ENCODE measurements at regions not wholly inside any gene's neighbourhood (a gene's known extent, or its start where the extent isn't known, plus 50 kb on each side); places are given as distances from the start of the nearest gene placed in this dataset.

DNA sequence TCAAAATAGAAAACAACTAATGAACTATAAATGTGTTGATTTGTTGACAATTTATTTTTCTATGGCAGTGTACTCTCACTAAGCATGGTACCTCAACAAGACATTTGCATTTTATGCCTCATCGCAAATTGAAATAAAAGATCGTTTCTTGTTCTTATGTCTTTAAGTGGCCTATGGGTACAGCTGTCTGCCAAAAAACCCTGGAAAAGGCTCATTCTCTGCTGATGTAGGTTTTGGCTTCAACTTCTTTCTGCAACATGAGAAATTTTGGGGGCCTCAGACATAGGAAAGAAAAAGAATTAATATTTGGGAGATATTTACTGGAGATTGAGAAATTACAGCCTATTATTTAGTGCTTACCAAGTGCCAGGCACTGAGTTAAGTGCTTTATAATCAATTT is 205.1 kb upstream of the DPP10 start:
- ATAC-seq (no peak), DNase-seq (no peak)
- H3K4me1 Mint-ChIP-seq (ENCODE audit: low read depth): no peaks in the 10 kb centered on the region
- H3K27me3 Mint-ChIP-seq (ENCODE audit: low read depth): peaks cover 2% of the 10 kb centered on the region
- ChIA-PET CTCF (no interaction called here), POLR2A (no interaction called here)
- H3K27ac Mint-ChIP-seq: no peak overlapping the region
- no peaks in the 10 kb centered on the region for H3K36me3 Mint-ChIP-seq (ENCODE audit: low read depth)
- peaks cover 6% of the 10 kb centered on the region for H3K9me3 Mint-ChIP-seq (ENCODE audit: insufficient read depth)
- no peak overlapping the region for H3K4me3 Mint-ChIP-seq

- ChIA-PET POLR2A (no interaction called here), CTCF (no interaction called here)
- Mint-ChIP-seq H3K36me3 (ENCODE audit: low read depth) (no peaks in the 10 kb centered on the region), H3K27ac (no peak overlapping the region), H3K4me1 (ENCODE audit: low read depth) (no peaks in the 10 kb centered on the region), H3K9me3 (ENCODE audit: insufficient read depth) (no peaks in the 10 kb centered on the region), H3K4me3 (no peak overlapping the region), H3K27me3 (ENCODE audit: low read depth) (peaks cover 2% of the 10 kb centered on the region)
- no peak for DNase-seq
- ATAC-seq: no peak
Measured at GRCh38 chr2:114238910-114239559, 203.4 kb upstream of the DPP10 start.

GRCh38 chr2:114248648-114249047 is 193.8 kb upstream of the DPP10 start:
- ATAC-seq (no peak), DNase-seq (no peak)
- CTCF ChIA-PET: no interaction called here
- Mint-ChIP-seq H3K27ac (no peak overlapping the region), H3K36me3 (ENCODE audit: low read depth) (no peaks in the 10 kb centered on the region), H3K27me3 (ENCODE audit: low read depth) (no peaks in the 10 kb centered on the region), H3K9me3 (ENCODE audit: insufficient read depth) (no peaks in the 10 kb centered on the region), H3K4me1 (ENCODE audit: low read depth) (no peaks in the 10 kb centered on the region), H3K4me3 (no peak overlapping the region)
- POLR2A ChIA-PET: no interaction called here

- ATAC-seq (no peak), DNase-seq (no peak)
- Mint-ChIP-seq H3K27me3 (ENCODE audit: low read depth) (no peaks in the 10 kb centered on the region), H3K4me1 (ENCODE audit: low read depth) (no peaks in the 10 kb centered on the region), H3K4me3 (no peak overlapping the region), H3K36me3 (ENCODE audit: low read depth) (no peaks in the 10 kb centered on the region), H3K27ac (no peak overlapping the region), H3K9me3 (ENCODE audit: insufficient read depth) (no peaks in the 10 kb centered on the region)
- CTCF ChIA-PET: no interaction called here
- POLR2A ChIA-PET: no interaction called here
Measured at GRCh38 chr2:114252713-114253112, 189.7 kb upstream of the DPP10 start.

GRCh38 chr2:114254875-114255274 is 187.6 kb upstream of the DPP10 start:
- ATAC-seq (no peak), DNase-seq (no peak)
- Mint-ChIP-seq H3K9me3 (ENCODE audit: insufficient read depth) (no peaks in the 10 kb centered on the region), H3K27ac (no peak overlapping the region), H3K4me1 (ENCODE audit: low read depth) (no peaks in the 10 kb centered on the region), H3K4me3 (no peak overlapping the region), H3K27me3 (ENCODE audit: low read depth) (no peaks in the 10 kb centered on the region), H3K36me3 (ENCODE audit: low read depth) (no peaks in the 10 kb centered on the region)
- CTCF ChIA-PET: no interaction called here
- POLR2A ChIA-PET: no interaction called here

DNA sequence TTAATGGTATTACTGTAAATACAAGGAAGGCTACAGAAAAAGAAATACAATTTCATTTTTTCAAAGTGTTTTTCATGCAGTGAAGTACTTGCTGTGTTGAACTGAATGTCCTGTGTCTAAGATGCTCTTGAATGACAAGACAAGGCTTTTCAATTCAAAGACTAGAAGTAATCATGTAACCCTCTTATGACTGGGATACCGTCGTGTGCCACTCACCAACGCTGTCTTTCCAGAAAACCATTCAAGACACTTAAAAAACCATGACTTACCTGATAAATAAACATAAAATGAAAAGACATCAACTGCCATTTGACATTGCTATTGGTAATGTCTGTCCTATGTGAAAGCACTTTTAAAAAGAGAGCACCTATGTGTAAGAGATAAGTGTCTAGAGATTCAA is 183.1 kb upstream of the DPP10 start:
- ATAC-seq (no peak), DNase-seq (no peak)
- ChIA-PET CTCF (no interaction called here), POLR2A (no interaction called here)
- Mint-ChIP-seq H3K4me1 (ENCODE audit: low read depth) (no peaks in the 10 kb centered on the region), H3K36me3 (ENCODE audit: low read depth) (no peaks in the 10 kb centered on the region), H3K27ac (no peak overlapping the region), H3K9me3 (ENCODE audit: insufficient read depth) (no peaks in the 10 kb centered on the region), H3K4me3 (no peak overlapping the region), H3K27me3 (ENCODE audit: low read depth) (peaks cover 2% of the 10 kb centered on the region)

- CTCF ChIA-PET: no interaction called here
- Mint-ChIP-seq H3K27ac (no peak overlapping the region), H3K4me3 (no peak overlapping the region), H3K27me3 (ENCODE audit: low read depth) (peaks cover 2% of the 10 kb centered on the region), H3K9me3 (ENCODE audit: insufficient read depth) (no peaks in the 10 kb centered on the region), H3K4me1 (ENCODE audit: low read depth) (no peaks in the 10 kb centered on the region), H3K36me3 (ENCODE audit: low read depth) (no peaks in the 10 kb centered on the region)
- DNase-seq (no peak), ATAC-seq (no peak)
- POLR2A ChIA-PET: no interaction called here
Measured at GRCh38 chr2:114261366-114261765, 181.1 kb upstream of the DPP10 start.

DNA sequence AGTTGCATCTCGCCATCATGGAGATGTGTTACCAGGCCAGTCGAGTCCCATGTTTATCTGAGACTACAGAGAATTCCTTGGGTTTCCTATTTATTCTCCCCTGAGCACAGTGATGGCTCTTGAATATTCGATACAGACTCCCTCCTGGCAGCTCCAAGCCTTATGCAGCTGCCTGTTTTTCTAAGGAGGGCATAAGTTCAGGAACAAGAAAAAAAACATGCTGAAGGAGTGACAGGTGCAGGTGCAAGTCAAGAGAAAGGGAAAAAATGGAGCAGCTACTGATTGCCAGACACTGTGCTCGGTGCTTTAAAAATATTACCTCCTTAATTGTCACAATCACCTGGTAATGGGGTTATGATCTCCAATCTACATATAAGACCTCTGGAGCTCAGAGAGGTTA is 177.2 kb upstream of the DPP10 start:
- Mint-ChIP-seq H3K27me3 (ENCODE audit: low read depth) (peaks cover 2% of the 10 kb centered on the region), H3K36me3 (ENCODE audit: low read depth) (no peaks in the 10 kb centered on the region), H3K9me3 (ENCODE audit: insufficient read depth) (no peaks in the 10 kb centered on the region), H3K4me1 (ENCODE audit: low read depth) (no peaks in the 10 kb centered on the region), H3K27ac (no peak overlapping the region), H3K4me3 (no peak overlapping the region)
- ATAC-seq (no peak), DNase-seq (no peak)
- ChIA-PET CTCF (no interaction called here), POLR2A (no interaction called here)

DNA sequence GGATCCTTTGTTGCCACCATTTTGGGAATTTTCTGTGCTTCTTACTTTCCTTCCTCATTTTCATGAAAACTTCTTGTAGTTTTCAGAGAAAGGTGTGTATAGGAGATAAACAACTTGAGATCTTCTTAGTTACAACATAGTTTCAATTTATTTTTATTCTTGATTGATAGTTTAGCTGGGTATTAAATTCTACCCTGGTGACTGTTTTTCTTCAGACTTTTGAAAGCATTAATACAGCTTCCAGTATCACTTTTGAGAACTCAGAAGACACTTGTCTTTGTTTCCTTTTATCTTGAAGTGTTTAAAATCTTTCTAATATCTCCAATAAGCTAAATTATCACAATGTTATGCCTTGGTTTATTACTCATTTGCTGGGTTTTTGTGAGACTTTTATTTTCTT is 167.5 kb upstream of the DPP10 start:
- no peaks in the 10 kb centered on the region for H3K27me3 Mint-ChIP-seq (ENCODE audit: low read depth)
- no peak overlapping the region for H3K4me3 Mint-ChIP-seq
- H3K9me3 Mint-ChIP-seq (ENCODE audit: insufficient read depth): peaks cover 11% of the 10 kb centered on the region
- CTCF ChIA-PET: no interaction called here
- no peaks in the 10 kb centered on the region for H3K36me3 Mint-ChIP-seq (ENCODE audit: low read depth)
- POLR2A ChIA-PET: no interaction called here
- no peaks in the 10 kb centered on the region for H3K4me1 Mint-ChIP-seq (ENCODE audit: low read depth)
- DNase-seq (no peak), ATAC-seq (no peak)
- no peak overlapping the region for H3K27ac Mint-ChIP-seq

GRCh38 chr2:114281188-114281587 is 161.3 kb upstream of the DPP10 start:
- Mint-ChIP-seq H3K9me3 (ENCODE audit: insufficient read depth) (peaks cover 11% of the 10 kb centered on the region), H3K4me3 (no peak overlapping the region), H3K27me3 (ENCODE audit: low read depth) (no peaks in the 10 kb centered on the region), H3K36me3 (ENCODE audit: low read depth) (no peaks in the 10 kb centered on the region), H3K27ac (no peak overlapping the region), H3K4me1 (ENCODE audit: low read depth) (no peaks in the 10 kb centered on the region)
- ATAC-seq (no peak), DNase-seq (no peak)
- ChIA-PET CTCF (no interaction called here), POLR2A (no interaction called here)

DNA sequence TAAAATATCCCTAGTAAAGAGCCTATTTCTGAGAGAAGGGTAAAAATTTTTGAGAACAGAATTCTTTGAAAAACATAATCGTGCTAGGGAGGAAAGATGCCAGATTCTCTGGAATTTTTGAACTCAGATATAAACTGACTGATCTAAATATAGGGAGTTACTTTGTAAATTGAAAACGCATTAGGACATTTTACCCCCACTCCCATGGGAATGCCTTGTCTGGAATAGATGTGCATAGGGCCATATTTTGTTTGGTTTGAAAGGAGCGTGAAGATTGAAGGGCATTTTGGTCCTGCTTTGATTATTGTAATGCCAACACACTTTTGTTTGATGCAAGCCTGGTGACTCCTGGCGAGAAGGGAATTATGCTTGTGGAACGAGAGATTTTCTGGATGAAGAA is 158.7 kb upstream of the DPP10 start:
- ChIA-PET CTCF (no interaction called here), POLR2A (no interaction called here)
- H3K27me3 Mint-ChIP-seq (ENCODE audit: low read depth): no peaks in the 10 kb centered on the region

DNA sequence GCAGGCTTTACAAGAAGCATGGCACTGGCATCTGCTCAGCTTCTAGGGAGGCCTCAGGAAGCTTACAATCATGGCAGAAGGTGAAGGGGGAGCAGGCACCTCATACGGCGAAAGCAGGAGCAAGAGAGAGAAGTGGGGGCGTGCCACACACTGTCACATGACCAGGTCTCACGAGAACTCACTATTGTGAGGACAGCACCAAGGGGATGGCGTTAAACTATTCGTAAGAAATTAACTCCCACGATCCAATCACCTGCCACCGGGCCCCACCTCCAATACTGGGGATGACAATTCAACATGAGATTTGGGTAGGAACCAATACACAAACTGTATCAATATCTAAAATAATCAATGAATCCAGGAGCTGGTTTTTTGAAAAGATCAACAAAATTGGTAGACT is 156.0 kb upstream of the DPP10 start:
- Mint-ChIP-seq H3K36me3 (ENCODE audit: low read depth) (no peaks in the 10 kb centered on the region), H3K27me3 (ENCODE audit: low read depth) (no peaks in the 10 kb centered on the region), H3K4me3 (no peak overlapping the region), H3K27ac (no peak overlapping the region), H3K9me3 (ENCODE audit: insufficient read depth) (peaks cover 14% of the 10 kb centered on the region), H3K4me1 (ENCODE audit: low read depth) (no peaks in the 10 kb centered on the region)
- ChIA-PET POLR2A (no interaction called here), CTCF (no interaction called here)
- DNase-seq (no peak), ATAC-seq (no peak)

More for the DNA sequence above, 158.7 kb upstream of the DPP10 start:
- DNase-seq: no peak
- ATAC-seq: no peak
- Mint-ChIP-seq H3K9me3 (ENCODE audit: insufficient read depth) (peaks cover 14% of the 10 kb centered on the region), H3K4me3 (no peak overlapping the region), H3K36me3 (ENCODE audit: low read depth) (no peaks in the 10 kb centered on the region), H3K27ac (no peak overlapping the region), H3K4me1 (ENCODE audit: low read depth) (no peaks in the 10 kb centered on the region)

- DNase-seq: no peak
- no peak overlapping the region for H3K27ac Mint-ChIP-seq
- H3K9me3 Mint-ChIP-seq (ENCODE audit: insufficient read depth): no peaks in the 10 kb centered on the region
- H3K4me1 Mint-ChIP-seq (ENCODE audit: low read depth): no peaks in the 10 kb centered on the region
- POLR2A ChIA-PET: no interaction called here
- no peak for ATAC-seq
- CTCF ChIA-PET: no interaction called here
- no peak overlapping the region for H3K4me3 Mint-ChIP-seq
- peaks cover 4% of the 10 kb centered on the region for H3K27me3 Mint-ChIP-seq (ENCODE audit: low read depth)
- no peaks in the 10 kb centered on the region for H3K36me3 Mint-ChIP-seq (ENCODE audit: low read depth)
Measured at GRCh38 chr2:114293355-114293754, 149.1 kb upstream of the DPP10 start.
